Heart left ventricle (tissue), 13 donors: ENCODE measurements at regions not wholly inside any gene's neighbourhood (a gene's known extent, or its start where the extent isn't known, plus 50 kb on each side); places are given as distances from the start of the nearest gene placed in this dataset.

Experiments used
- CTCF ChIP-seq, 12 donors: fragments of 200-600 bp; sonication (generic) in 4 of 12; IDR thresholded peaks; one replicate each; pipeline versions ENCODE4 v1.5.0 to v1.8.0; 2018 to 2022; ENCODE audit warnings: antibody characterized with exemption in 12 of 12, mild to moderate bottlenecking in 5 of 12
- POLR2A ChIP-seq, 2 donors: fragments of 450-650 bp; IDR thresholded peaks; one replicate each; pipeline ENCODE4 v1.6.1; 2017; ENCODE audit warnings: antibody characterized with exemption in 2 of 2, mild to moderate bottlenecking in 2 of 2, moderate library complexity in 2 of 2
- donor health status: ischemic (EF 13 %, LVEDD 7.1; RV severe dilation, severe dysfunction).
- donor health status: DM: no; HTN: yes; CAD: no.
- donor health status: DM: no; HTN: no; CAD: no.
- donor health status: ischemic (EF 25% LVEDD 6.9; RV normal size, moderate dysfunction).
- donor health status: ischemic (EF 25% LVEDD 5.7; RV mildly dilated, moderate dysfunction).
- donor health status: ischemic (EF 35%, LVEDD 5.7; RV mildly dilated, moderate dysfunction).
- donor health status: nonischemic (EF 11% LVEDD 7.7; RV severe dilation, severe dysfunction).
- donor health status: DM: yes; HTN: yes; CAD: no.
- donor health status: PGD.
- donor health status: ischemic (EF 29% LVEDD 5.4; RV normal size, mild dysfunction).
- donor health status: nonischemic (EF 23%, LVEDD 6.1; RV moderate dilation, normal function).

- TF ChIP-seq CTCF (IDR thresholded peaks at IDR 0.05) (no peak), POLR2A (IDR thresholded peaks at IDR 0.05) (no peak)
Observed at GRCh38 chr2:147525819-147526489, 318.9 kb upstream of the ACVR2A start.
